Thyroid gland (tissue), 4 donors: ENCODE measurements at regions not wholly inside any gene's neighbourhood (a gene's known extent, or its start where the extent isn't known, plus 50 kb on each side); places are given as distances from the start of the nearest gene placed in this dataset.
"Not testable (repeated sequence)": the region's sequence is repeated elsewhere in the genome, so short reads cannot be mapped to it uniquely, and the experiment has no call there.

ENCODE experiments used
- DNase-seq, 2 donors: peaks; one replicate each; pipeline ENCODE4 v3.0.0-alpha.2; 2019
- H3K27ac ChIP-seq, 3 donors: fragments of 200-600 bp; sonication (generic); 1 replicate in 2 of 3; 2 replicates in 1 of 3; pipeline ENCODE4 v1.5.1; 2016 to 2019; ENCODE audit warnings: mild to moderate bottlenecking in 1 of 3, moderate library complexity in 1 of 3
- H3K27me3 ChIP-seq: fragments of 200-600 bp; sonication (generic); one replicate; pipeline ENCODE4 v1.5.1; 2019
- H3K36me3 ChIP-seq, 2 donors: fragments of 200-600 bp; sonication (generic); one replicate each; pipeline ENCODE4 v1.5.1; 2016 to 2019
- H3K4me1 ChIP-seq, 2 donors: fragments of 200-600 bp; sonication (generic); one replicate each; pipeline ENCODE4 v1.5.1; 2017 to 2019
- H3K4me3 ChIP-seq, 3 donors: fragments of 200-600 bp; sonication (generic); replicated peaks in 1 of 3; 1 replicate in 2 of 3; 2 replicates in 1 of 3; pipeline ENCODE4 v1.5.1; 2016; ENCODE audit warnings: mild to moderate bottlenecking in 1 of 3
- H3K9me3 ChIP-seq: fragments of 200-600 bp; sonication (generic); one replicate; pipeline ENCODE4 v1.5.1; 2017
- CTCF ChIP-seq, 6 experiments: fragments of 200-600 bp in 3 of 6; fragments of 450-650 bp in 3 of 6; sonication (generic) in 3 of 6; IDR thresholded peaks; one replicate each; pipeline ENCODE4 v1.5.1; 2016 to 2019; ENCODE audit warnings: antibody characterized with exemption in 6 of 6, mild to moderate bottlenecking in 2 of 6, inconsistent platforms in 1 of 6, moderate library complexity in 1 of 6
- POLR2A ChIP-seq, 2 donors: fragments of 450-650 bp; IDR thresholded peaks; one replicate each; pipeline ENCODE4 v1.6.1; 2017; ENCODE audit warnings: antibody characterized with exemption in 2 of 2, mild to moderate bottlenecking in 2 of 2, moderate library complexity in 1 of 2
- WGBS, 2 donors: methylation state at CpG; one replicate each; pipeline ENCODE4 v1.1.5; 2017; 5-methylcytosine and 5-hydroxymethylcytosine counted together
- intact Hi-C: fragments of 100-400 bp; cut with DNase I; formaldehyde crosslinking; loops from one replicate; pipeline ENCODE4 v1.15.1; 2023

- DNase-seq = no peak
- Histone ChIP-seq H3K27ac (no peak overlapping the region), H3K4me3 (no peak overlapping the region), H3K27me3 (no peaks in the 10 kb centered on the region), H3K36me3 (no peaks in the 10 kb centered on the region), H3K9me3 (no peaks in the 10 kb centered on the region), H3K4me1 (no peaks in the 10 kb centered on the region)
- intact Hi-C loops = no loop called here
- TF ChIP-seq POLR2A (IDR thresholded peaks at IDR 0.05) (no peak), CTCF (IDR thresholded peaks at IDR 0.05) (no peak)
- WGBS, 2 donors = 40% methylated on average over 1 of the region's 6 CpGs; no CpG with 5 or more reads in 1 of the 2 donors
Measured at GRCh38 chrX:55356609-55357008, 91.9 kb upstream of the PAGE3 start.

GRCh38 chrX:55357236-55357635 is 92.5 kb upstream of the PAGE3 start:
- Histone ChIP-seq H3K27ac (no peak overlapping the region), H3K9me3 (no peaks in the 10 kb centered on the region), H3K27me3 (no peaks in the 10 kb centered on the region), H3K4me3 (no peak overlapping the region), H3K36me3 (no peaks in the 10 kb centered on the region), H3K4me1 (no peaks in the 10 kb centered on the region)
- DNase-seq = no peak
- intact Hi-C loops = no loop called here
- TF ChIP-seq POLR2A (IDR thresholded peaks at IDR 0.05) = no peak
- TF ChIP-seq CTCF (IDR thresholded peaks at IDR 0.05) = no peak
- 52 to 60% methylated on average over 1 of the region's 1 CpG for WGBS, 2 donors

GRCh38 chrX:55379396-55379795 is 72.5 kb upstream of the MAGEH1 start:
- no peaks in the 10 kb centered on the region for H3K4me1 ChIP-seq
- no peak for DNase-seq
- no peak overlapping the region for H3K4me3 ChIP-seq
- TF ChIP-seq POLR2A (IDR thresholded peaks at IDR 0.05) = no peak
- no peak for TF ChIP-seq CTCF (IDR thresholded peaks at IDR 0.05)
- no peak overlapping the region for H3K27ac ChIP-seq
- no peaks in the 10 kb centered on the region for H3K36me3 ChIP-seq
- no peaks in the 10 kb centered on the region for H3K9me3 ChIP-seq
- intact Hi-C loops = no loop called here
- WGBS, 2 donors = 100% methylated on average over 2 of the region's 3 CpGs; no CpG with 5 or more reads in 1 of the 2 donors
- H3K27me3 ChIP-seq = no peaks in the 10 kb centered on the region

GRCh38 chrX:55389376-55389775 is 62.6 kb upstream of the MAGEH1 start:
- TF ChIP-seq POLR2A (IDR thresholded peaks at IDR 0.05) (no peak), CTCF (IDR thresholded peaks at IDR 0.05) (no peak)
- Histone ChIP-seq H3K4me3 (no peak overlapping the region), H3K27ac (no peak overlapping the region), H3K9me3 (no peaks in the 10 kb centered on the region), H3K27me3 (no peaks in the 10 kb centered on the region), H3K36me3 (no peaks in the 10 kb centered on the region), H3K4me1 (no peaks in the 10 kb centered on the region)
- intact Hi-C loops = no loop called here
- 79 to 86% methylated on average over 2 of the region's 3 CpGs for WGBS, 2 donors
- no peak for DNase-seq

GRCh38 chrX:55396836-55397235 is 55.1 kb upstream of the MAGEH1 start:
- H3K9me3 ChIP-seq, H3K36me3 ChIP-seq, intact Hi-C loops, H3K4me3 ChIP-seq, H3K27ac ChIP-seq, DNase-seq, H3K4me1 ChIP-seq, H3K27me3 ChIP-seq: not testable (repeated sequence)
- WGBS, 2 donors = 90% methylated on average over 2 of the region's 4 CpGs; no CpG with 5 or more reads in 1 of the 2 donors
